ENCODE measurements at regions not wholly inside any gene's neighbourhood (a gene's known extent, or its start where the extent isn't known, plus 50 kb on each side); places are given as distances from the start of the nearest gene placed in this dataset.

DNA sequence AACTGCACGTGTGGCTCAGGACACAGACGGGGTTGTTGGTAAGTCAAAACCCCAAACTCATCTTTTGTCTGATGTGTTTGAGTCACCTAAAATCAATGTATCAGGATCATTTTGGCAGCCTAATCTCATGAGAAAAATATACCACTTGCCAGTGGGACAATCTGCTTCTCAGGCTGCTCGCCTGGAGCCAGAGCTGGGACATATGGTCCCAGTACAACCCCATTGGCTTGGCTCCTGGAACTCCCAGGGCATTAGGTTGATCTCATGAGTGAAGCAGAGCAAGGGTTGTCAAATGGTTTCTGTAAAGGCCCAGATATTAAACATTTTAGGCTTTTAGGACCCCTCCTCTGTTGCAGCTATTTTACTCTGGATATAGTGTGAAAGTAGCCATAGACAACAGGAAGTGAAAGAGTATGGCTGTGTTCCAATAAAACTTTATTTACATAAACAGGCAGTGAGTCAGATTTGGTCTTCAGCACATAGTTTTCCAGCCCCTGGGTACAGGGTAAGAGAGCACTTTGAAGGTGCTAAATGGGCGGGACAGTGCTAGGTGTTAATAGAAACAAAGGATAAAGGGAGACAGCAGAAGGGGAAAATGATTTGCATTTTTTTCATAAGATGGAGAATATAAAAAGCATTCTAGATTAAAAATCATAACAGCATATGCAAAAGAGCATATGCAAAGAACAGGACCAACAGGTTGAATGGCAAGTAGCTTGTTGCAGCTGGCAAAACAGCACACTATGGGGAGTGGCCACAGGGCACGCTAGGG lies 290.8 kb downstream of the KCNS3 start:
- TF ChIP-seq, protein P1, sequence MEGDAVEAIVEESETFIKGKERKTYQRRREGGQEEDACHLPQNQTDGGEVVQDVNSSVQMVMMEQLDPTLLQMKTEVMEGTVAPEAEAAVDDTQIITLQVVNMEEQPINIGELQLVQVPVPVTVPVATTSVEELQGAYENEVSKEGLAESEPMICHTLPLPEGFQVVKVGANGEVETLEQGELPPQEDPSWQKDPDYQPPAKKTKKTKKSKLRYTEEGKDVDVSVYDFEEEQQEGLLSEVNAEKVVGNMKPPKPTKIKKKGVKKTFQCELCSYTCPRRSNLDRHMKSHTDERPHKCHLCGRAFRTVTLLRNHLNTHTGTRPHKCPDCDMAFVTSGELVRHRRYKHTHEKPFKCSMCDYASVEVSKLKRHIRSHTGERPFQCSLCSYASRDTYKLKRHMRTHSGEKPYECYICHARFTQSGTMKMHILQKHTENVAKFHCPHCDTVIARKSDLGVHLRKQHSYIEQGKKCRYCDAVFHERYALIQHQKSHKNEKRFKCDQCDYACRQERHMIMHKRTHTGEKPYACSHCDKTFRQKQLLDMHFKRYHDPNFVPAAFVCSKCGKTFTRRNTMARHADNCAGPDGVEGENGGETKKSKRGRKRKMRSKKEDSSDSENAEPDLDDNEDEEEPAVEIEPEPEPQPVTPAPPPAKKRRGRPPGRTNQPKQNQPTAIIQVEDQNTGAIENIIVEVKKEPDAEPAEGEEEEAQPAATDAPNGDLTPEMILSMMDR (conservative IDR thresholded peaks at IDR 0.05; ENCODE audit: low read depth, low read length): no peak
- TF ChIP-seq RFX5 (IDR thresholded peaks at IDR 0.05; ENCODE audit: low read depth, low read length): no peak
- TF ChIP-seq POLR2A (IDR thresholded peaks at IDR 0.05; ENCODE audit: low read depth, low read length): no peak
- TF ChIP-seq, protein P2, sequence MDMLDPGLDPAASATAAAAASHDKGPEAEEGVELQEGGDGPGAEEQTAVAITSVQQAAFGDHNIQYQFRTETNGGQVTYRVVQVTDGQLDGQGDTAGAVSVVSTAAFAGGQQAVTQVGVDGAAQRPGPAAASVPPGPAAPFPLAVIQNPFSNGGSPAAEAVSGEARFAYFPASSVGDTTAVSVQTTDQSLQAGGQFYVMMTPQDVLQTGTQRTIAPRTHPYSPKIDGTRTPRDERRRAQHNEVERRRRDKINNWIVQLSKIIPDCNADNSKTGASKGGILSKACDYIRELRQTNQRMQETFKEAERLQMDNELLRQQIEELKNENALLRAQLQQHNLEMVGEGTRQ (IDR thresholded peaks at IDR 0.05; ENCODE audit: low read depth, low read length): no peak
- no peak for TF ChIP-seq MXI1 (IDR thresholded peaks at IDR 0.05; ENCODE audit: borderline replicate concordance, low read depth, low read length)
- TF ChIP-seq FOS (IDR thresholded peaks at IDR 0.05; ENCODE audit: low read depth, low read length): no peak
- no peak for TF ChIP-seq RAD21 (IDR thresholded peaks at IDR 0.05; ENCODE audit: low read length)
- TF ChIP-seq MAFK (IDR thresholded peaks at IDR 0.05; ENCODE audit: low read depth, low read length): no peak
- TF ChIP-seq RCOR1 (IDR thresholded peaks at IDR 0.05; ENCODE audit: insufficient replicate concordance, low read length): no peak
- TF ChIP-seq BHLHE40 (IDR thresholded peaks at IDR 0.05; ENCODE audit: low read depth, low read length): no peak
- no peak for TF ChIP-seq CEBPB (IDR thresholded peaks at IDR 0.05; ENCODE audit: low read depth, low read length)
- no peak for TF ChIP-seq NFE2L2 (IDR thresholded peaks at IDR 0.05; ENCODE audit: low read depth, low read length)

All from IMR-90 (cell line).